Hepatocyte (in vitro differentiated cells): ENCODE measurements at regions not wholly inside any gene's neighbourhood (a gene's known extent, or its start where the extent isn't known, plus 50 kb on each side); places are given as distances from the start of the nearest gene placed in this dataset.

Experiments
- DNase-seq: peaks from one replicate; pipeline ENCODE4 v3.0.0-alpha.2; 2016; ENCODE audit warnings: low spot score
- H2AFZ ChIP-seq: fragments of 200-600 bp; sonication (generic); 2 replicates; pipeline ENCODE4 v1.6.0; 2016; ENCODE audit warnings: antibody characterized with exemption, mild to moderate bottlenecking
- H3K27ac ChIP-seq: fragments of 200-600 bp; sonication (generic); 2 replicates; pipeline ENCODE4 v1.5.1; 2016; ENCODE audit warnings: mild to moderate bottlenecking
- H3K27me3 ChIP-seq: fragments of 200-600 bp; sonication (generic); 2 replicates; pipeline ENCODE4 v1.6.1; 2016
- H3K36me3 ChIP-seq: fragments of 200-600 bp; sonication (generic); replicated peaks from 2 replicates; pipeline ENCODE4 v1.5.1; 2016; ENCODE audit warnings: low read depth; ENCODE audit not compliant: insufficient read depth
- H3K4me1 ChIP-seq: fragments of 200-600 bp; sonication (generic); 2 replicates; pipeline ENCODE4 v1.5.1; 2016; ENCODE audit warnings: mild to moderate bottlenecking, moderate library complexity; ENCODE audit not compliant: insufficient read depth
- H3K4me2 ChIP-seq: fragments of 200-600 bp; sonication (generic); 2 replicates; pipeline ENCODE4 v1.6.0; 2016
- H3K4me3 ChIP-seq: fragments of 200-600 bp; sonication (generic); 2 replicates; pipeline ENCODE4 v1.5.1; 2016; ENCODE audit warnings: mild to moderate bottlenecking
- H3K79me2 ChIP-seq: fragments of 200-600 bp; sonication (generic); 2 replicates; pipeline ENCODE4 v1.6.0; 2017; ENCODE audit warnings: mild to moderate bottlenecking
- H3K9me2 ChIP-seq: fragments of 200-600 bp; sonication (generic); replicated peaks from 2 replicates; pipeline ENCODE4 v1.6.0; 2017; ENCODE audit warnings: mild to moderate bottlenecking; ENCODE audit not compliant: insufficient read depth
- H3K9me3 ChIP-seq: fragments of 200-600 bp; sonication (generic); 2 replicates; pipeline ENCODE4 v1.5.1; 2016; ENCODE audit warnings: low read depth, mild to moderate bottlenecking
- H4K20me1 ChIP-seq: fragments of 200-600 bp; sonication (generic); 2 replicates; pipeline ENCODE4 v1.6.0; 2016; ENCODE audit warnings: mild to moderate bottlenecking; ENCODE audit not compliant: insufficient read depth, poor library complexity, severe bottlenecking
- EZH2 ChIP-seq: fragments of 200-600 bp; sonication (generic); IDR thresholded peaks from 2 replicates; pipeline ENCODE4 v1.6.1; 2016; ENCODE audit warnings: antibody characterized with exemption, mild to moderate bottlenecking, borderline replicate concordance
- EZH2phosphoT487 ChIP-seq: fragments of 200-600 bp; sonication (generic); IDR thresholded peaks from one replicate; pipeline ENCODE4 v1.6.1; 2018; ENCODE audit warnings: antibody characterized with exemption, mild to moderate bottlenecking, low read depth, moderate library complexity; ENCODE audit not compliant: unreplicated experiment, severe bottlenecking
- WGBS: methylation state at CpG from one replicate; pipeline ENCODE4 v1.1.6; 2016; ENCODE audit warnings: low lambda C conversion rate; ENCODE audit errors: missing lambda C conversion rate; 5-methylcytosine and 5-hydroxymethylcytosine counted together
- TF ChIP-seq, protein P1 (sequence below): fragments of 200-600 bp; sonication (generic); IDR thresholded peaks from 2 replicates; pipeline ENCODE4 v1.5.1; 2016; ENCODE audit warnings: antibody characterized with exemption, mild to moderate bottlenecking; ENCODE audit not compliant: poor library complexity

DNA sequence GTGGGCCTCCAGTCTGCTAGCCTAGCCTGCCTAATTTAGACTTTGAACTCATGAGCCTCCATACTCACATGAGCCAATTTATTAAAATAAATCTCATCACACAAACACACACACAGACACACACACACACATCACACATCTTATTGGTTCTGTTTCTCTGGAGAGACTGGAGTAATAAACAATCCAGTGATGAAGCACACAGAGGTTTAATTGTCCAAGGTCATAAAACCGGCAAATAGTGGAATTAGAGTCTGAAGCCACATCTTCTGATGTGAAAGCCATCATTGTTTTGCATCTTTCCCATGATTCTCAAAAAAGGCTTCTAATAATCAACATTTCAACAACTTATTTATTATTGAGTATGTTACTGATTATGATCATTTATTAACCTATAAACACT, 249.4 kb upstream of the KCNH8 start:
- Histone ChIP-seq H3K79me2 (no peaks in the 10 kb centered on the region), H3K36me3 (no peaks in the 10 kb centered on the region), H3K27me3 (no peaks in the 10 kb centered on the region), H3K4me1 (no peaks in the 10 kb centered on the region), H3K4me3 (no peak overlapping the region), H3K4me2 (no peak overlapping the region), H3K9me2 (no peaks in the 10 kb centered on the region), H3K27ac (no peak overlapping the region), H2AFZ (no peak overlapping the region), H4K20me1 (no peaks in the 10 kb centered on the region), H3K9me3 (no peaks in the 10 kb centered on the region)
- TF ChIP-seq, protein P1, sequence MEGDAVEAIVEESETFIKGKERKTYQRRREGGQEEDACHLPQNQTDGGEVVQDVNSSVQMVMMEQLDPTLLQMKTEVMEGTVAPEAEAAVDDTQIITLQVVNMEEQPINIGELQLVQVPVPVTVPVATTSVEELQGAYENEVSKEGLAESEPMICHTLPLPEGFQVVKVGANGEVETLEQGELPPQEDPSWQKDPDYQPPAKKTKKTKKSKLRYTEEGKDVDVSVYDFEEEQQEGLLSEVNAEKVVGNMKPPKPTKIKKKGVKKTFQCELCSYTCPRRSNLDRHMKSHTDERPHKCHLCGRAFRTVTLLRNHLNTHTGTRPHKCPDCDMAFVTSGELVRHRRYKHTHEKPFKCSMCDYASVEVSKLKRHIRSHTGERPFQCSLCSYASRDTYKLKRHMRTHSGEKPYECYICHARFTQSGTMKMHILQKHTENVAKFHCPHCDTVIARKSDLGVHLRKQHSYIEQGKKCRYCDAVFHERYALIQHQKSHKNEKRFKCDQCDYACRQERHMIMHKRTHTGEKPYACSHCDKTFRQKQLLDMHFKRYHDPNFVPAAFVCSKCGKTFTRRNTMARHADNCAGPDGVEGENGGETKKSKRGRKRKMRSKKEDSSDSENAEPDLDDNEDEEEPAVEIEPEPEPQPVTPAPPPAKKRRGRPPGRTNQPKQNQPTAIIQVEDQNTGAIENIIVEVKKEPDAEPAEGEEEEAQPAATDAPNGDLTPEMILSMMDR = no peak
- TF ChIP-seq EZH2phosphoT487 = no peak
- no peak for TF ChIP-seq EZH2
- 88% methylated on average over 1 of the region's 1 CpG for WGBS
- no peak for DNase-seq

DNA sequence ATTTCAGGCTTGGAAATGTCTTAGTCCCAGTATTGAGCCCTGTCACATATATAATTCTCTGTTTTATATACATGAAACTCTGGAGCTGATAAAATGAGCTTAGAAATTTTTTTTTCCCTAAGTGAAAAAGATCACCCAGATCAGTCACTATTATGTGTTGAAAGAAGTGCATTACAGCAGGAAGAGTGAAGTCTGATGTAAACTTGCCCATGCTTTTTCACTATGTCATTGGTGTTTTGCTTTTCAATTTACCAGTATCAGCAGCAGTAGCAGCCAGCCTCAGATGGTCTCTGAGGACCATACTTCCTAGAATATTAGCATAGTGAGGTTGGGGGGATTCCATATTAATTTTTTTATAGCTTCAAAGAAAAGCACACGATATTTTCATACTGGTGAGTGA, 255.6 kb upstream of the KCNH8 start:
- TF ChIP-seq EZH2phosphoT487 (no peak), EZH2 (no peak)
- TF ChIP-seq, protein P1 = no peak
- no peaks in the 10 kb centered on the region for H4K20me1 ChIP-seq
- H3K4me2 ChIP-seq = no peak overlapping the region
- no peaks in the 10 kb centered on the region for H3K9me2 ChIP-seq
- H3K27ac ChIP-seq = no peak overlapping the region
- no peaks in the 10 kb centered on the region for H3K79me2 ChIP-seq
- no peaks in the 10 kb centered on the region for H3K27me3 ChIP-seq
- no peaks in the 10 kb centered on the region for H3K9me3 ChIP-seq
- H3K4me3 ChIP-seq = no peak overlapping the region
- 82% methylated on average over 1 of the region's 1 CpG for WGBS
- H3K4me1 ChIP-seq = no peaks in the 10 kb centered on the region
- H2AFZ ChIP-seq = no peak overlapping the region
- no peaks in the 10 kb centered on the region for H3K36me3 ChIP-seq
- DNase-seq = no peak

DNA sequence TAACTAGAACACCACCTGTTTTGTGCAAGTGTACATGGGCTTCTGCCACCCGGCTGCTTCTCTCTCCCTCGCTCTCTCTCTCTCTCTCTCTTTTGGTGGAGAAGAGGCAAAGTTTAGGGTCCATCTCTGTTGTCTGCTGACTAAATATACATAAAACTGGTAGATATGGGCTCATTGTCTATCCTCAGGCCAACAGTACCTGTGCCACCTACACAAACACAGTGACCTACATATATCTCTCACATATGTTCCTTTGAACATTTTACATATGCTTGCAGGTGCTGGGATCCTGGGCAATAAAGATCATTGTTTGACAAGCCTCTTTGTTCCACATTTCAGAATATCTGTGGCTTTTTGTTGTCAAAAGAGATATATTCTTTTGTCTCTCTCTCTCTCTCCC, 256.3 kb upstream of the KCNH8 start:
- Histone ChIP-seq H3K4me3 (no peak overlapping the region), H3K4me1 (no peaks in the 10 kb centered on the region), H2AFZ (no peak overlapping the region), H3K9me2 (no peaks in the 10 kb centered on the region), H3K9me3 (no peaks in the 10 kb centered on the region), H3K27me3 (no peaks in the 10 kb centered on the region), H3K27ac (no peak overlapping the region), H3K4me2 (no peak overlapping the region), H4K20me1 (no peaks in the 10 kb centered on the region), H3K79me2 (no peaks in the 10 kb centered on the region), H3K36me3 (no peaks in the 10 kb centered on the region)
- no peak for TF ChIP-seq EZH2
- TF ChIP-seq EZH2phosphoT487 = no peak
- TF ChIP-seq, protein P1 = no peak
- 100% methylated on average over 2 of the region's 2 CpGs for WGBS
- no peak for DNase-seq

DNA sequence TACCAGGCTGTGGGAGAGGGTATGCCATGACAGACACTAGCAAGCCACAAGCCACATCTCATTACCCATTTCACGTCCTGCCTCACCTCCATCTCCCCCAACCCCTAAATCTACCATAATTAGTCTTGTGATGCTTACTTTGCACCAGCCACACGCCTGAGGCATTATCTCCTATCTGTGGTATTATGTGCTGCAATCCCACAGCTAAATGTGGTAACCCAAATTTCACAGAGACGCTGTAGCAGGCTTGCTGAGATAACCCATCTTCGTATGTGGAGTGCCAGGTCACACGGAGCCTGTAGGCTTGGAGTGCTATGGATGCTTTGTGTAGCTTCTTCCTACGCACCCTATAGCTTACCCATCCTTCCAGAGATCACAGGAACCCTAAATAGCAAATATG, 256.7 kb upstream of the KCNH8 start:
- Histone ChIP-seq H3K4me1 (no peaks in the 10 kb centered on the region), H3K4me3 (no peak overlapping the region), H4K20me1 (no peaks in the 10 kb centered on the region), H3K36me3 (no peaks in the 10 kb centered on the region), H3K27me3 (no peaks in the 10 kb centered on the region), H3K9me2 (no peaks in the 10 kb centered on the region), H3K9me3 (no peaks in the 10 kb centered on the region), H2AFZ (no peak overlapping the region), H3K4me2 (no peak overlapping the region), H3K27ac (no peak overlapping the region), H3K79me2 (no peaks in the 10 kb centered on the region)
- WGBS = 78% methylated on average over 6 of the region's 6 CpGs
- no peak for DNase-seq
- TF ChIP-seq, protein P1 = no peak
- TF ChIP-seq EZH2 = no peak
- TF ChIP-seq EZH2phosphoT487 = no peak
